Keratinocyte (primary cell): ENCODE measurements at regions not wholly inside any gene's neighbourhood (a gene's known extent, or its start where the extent isn't known, plus 50 kb on each side); places are given as distances from the start of the nearest gene placed in this dataset.

Experiments used
- EZH2 ChIP-seq: IDR thresholded peaks from one replicate; pipeline ENCODE4 v1.6.1; 2012; ENCODE audit warnings: inconsistent platforms, mild to moderate bottlenecking, low read length, moderate library complexity
- TF ChIP-seq, protein P1 (sequence below), 3 experiments: IDR thresholded peaks in 1 of 3; conservative IDR thresholded peaks in 1 of 3; optimal IDR thresholded peaks in 1 of 3; 2 replicates in 2 of 3; 3 replicates in 1 of 3; pipeline versions ENCODE3 to v1.5.1; 2011; ENCODE audit warnings: low read length in 3 of 3, mild to moderate bottlenecking in 3 of 3, moderate library complexity in 2 of 3, control low read depth in 1 of 3, inconsistent platforms in 1 of 3; ENCODE audit not compliant: insufficient read depth in 2 of 3; ENCODE audit errors: extremely low read depth in 1 of 3

DNA sequence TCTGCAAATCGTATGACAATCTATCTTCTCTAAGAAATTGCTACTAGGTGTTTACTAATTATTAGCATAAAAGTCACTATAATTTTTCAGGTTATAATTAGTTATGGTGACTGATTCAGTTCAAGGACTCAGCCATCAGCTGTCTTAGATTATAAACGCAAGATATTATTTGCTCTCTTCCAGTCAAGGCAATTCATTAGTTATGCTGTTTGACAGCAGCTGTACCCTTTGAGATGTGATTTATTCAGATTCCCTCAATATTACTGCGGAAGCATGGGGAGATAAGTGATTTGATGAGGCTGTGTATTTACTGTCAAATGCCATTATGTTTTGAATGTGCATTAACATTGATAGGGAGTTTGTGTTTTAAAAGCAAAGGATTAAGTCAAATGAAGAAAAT lies 558.9 kb upstream of the FSIP2 start:
- TF ChIP-seq, protein P1, sequence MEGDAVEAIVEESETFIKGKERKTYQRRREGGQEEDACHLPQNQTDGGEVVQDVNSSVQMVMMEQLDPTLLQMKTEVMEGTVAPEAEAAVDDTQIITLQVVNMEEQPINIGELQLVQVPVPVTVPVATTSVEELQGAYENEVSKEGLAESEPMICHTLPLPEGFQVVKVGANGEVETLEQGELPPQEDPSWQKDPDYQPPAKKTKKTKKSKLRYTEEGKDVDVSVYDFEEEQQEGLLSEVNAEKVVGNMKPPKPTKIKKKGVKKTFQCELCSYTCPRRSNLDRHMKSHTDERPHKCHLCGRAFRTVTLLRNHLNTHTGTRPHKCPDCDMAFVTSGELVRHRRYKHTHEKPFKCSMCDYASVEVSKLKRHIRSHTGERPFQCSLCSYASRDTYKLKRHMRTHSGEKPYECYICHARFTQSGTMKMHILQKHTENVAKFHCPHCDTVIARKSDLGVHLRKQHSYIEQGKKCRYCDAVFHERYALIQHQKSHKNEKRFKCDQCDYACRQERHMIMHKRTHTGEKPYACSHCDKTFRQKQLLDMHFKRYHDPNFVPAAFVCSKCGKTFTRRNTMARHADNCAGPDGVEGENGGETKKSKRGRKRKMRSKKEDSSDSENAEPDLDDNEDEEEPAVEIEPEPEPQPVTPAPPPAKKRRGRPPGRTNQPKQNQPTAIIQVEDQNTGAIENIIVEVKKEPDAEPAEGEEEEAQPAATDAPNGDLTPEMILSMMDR (optimal IDR thresholded peaks at IDR 0.05 in 1 of 3, IDR thresholded peaks at IDR 0.05 in 1 of 3, conservative IDR thresholded peaks at IDR 0.05 in 1 of 3; ENCODE audit: extremely low read depth in 1 of 3, insufficient read depth in 2 of 3, low read length in 3 of 3) = no peak
- no peak for TF ChIP-seq EZH2
